ENCODE measurements at regions not wholly inside any gene's neighbourhood (a gene's known extent, or its start where the extent isn't known, plus 50 kb on each side); places are given as distances from the start of the nearest gene placed in this dataset.

GRCh38 chr6:3937438-3937837 is 88.3 kb downstream of the FAM50B start:
- TF ChIP-seq CTCF (IDR thresholded peaks at IDR 0.05; ENCODE audit: control insufficient read depth, insufficient read depth, low read depth, low read length, missing control alignments), result no peak
- no peak overlapping the region for H3K4me3 ChIP-seq (ENCODE audit: control insufficient read depth, low read depth, low read length)
- no peak for DNase-seq (ENCODE audit: low read depth)

- H3K4me3 ChIP-seq (ENCODE audit: control insufficient read depth, low read depth, low read length), result no peak overlapping the region
- DNase-seq (ENCODE audit: low read depth), result no peak
- no peak for TF ChIP-seq CTCF (IDR thresholded peaks at IDR 0.05; ENCODE audit: control insufficient read depth, insufficient read depth, low read depth, low read length, missing control alignments)
Observed at GRCh38 chr6:3938715-3939367, 89.7 kb downstream of the FAM50B start.

- no peak for TF ChIP-seq CTCF (IDR thresholded peaks at IDR 0.05; ENCODE audit: control insufficient read depth, insufficient read depth, low read depth, low read length, missing control alignments)
- H3K4me3 ChIP-seq (ENCODE audit: control insufficient read depth, low read depth, low read length), result no peak overlapping the region
- no peak for DNase-seq (ENCODE audit: low read depth)
Observed at GRCh38 chr6:3939368-3939958, 90.3 kb downstream of the FAM50B start.

GRCh38 chr6:3939964-3940363 is 90.8 kb downstream of the FAM50B start:
- TF ChIP-seq CTCF (IDR thresholded peaks at IDR 0.05; ENCODE audit: control insufficient read depth, insufficient read depth, low read depth, low read length, missing control alignments), result no peak

GRCh38 chr6:3940703-3941102 is 91.5 kb downstream of the FAM50B start:
- no peak for DNase-seq (ENCODE audit: low read depth)
- no peak for TF ChIP-seq CTCF (IDR thresholded peaks at IDR 0.05; ENCODE audit: control insufficient read depth, insufficient read depth, low read depth, low read length, missing control alignments)

More at GRCh38 chr6:3939964-3940363, 90.8 kb downstream of the FAM50B start:
- H3K4me3 ChIP-seq (ENCODE audit: control insufficient read depth, low read depth, low read length), result no peak overlapping the region
- DNase-seq (ENCODE audit: low read depth), result no peak

GRCh38 chr6:3943331-3943765 is 94.2 kb downstream of the FAM50B start:
- TF ChIP-seq CTCF (IDR thresholded peaks at IDR 0.05; ENCODE audit: control insufficient read depth, insufficient read depth, low read depth, low read length, missing control alignments), result no peak
- H3K4me3 ChIP-seq (ENCODE audit: control insufficient read depth, low read depth, low read length), result no peak overlapping the region
- DNase-seq (ENCODE audit: low read depth), result no peak

More at GRCh38 chr6:3940703-3941102, 91.5 kb downstream of the FAM50B start:
- H3K4me3 ChIP-seq (ENCODE audit: control insufficient read depth, low read depth, low read length), result no peak overlapping the region
